ENCODE measurements at regions not wholly inside any gene's neighbourhood (a gene's known extent, or its start where the extent isn't known, plus 50 kb on each side); places are given as distances from the start of the nearest gene placed in this dataset.

DNA sequence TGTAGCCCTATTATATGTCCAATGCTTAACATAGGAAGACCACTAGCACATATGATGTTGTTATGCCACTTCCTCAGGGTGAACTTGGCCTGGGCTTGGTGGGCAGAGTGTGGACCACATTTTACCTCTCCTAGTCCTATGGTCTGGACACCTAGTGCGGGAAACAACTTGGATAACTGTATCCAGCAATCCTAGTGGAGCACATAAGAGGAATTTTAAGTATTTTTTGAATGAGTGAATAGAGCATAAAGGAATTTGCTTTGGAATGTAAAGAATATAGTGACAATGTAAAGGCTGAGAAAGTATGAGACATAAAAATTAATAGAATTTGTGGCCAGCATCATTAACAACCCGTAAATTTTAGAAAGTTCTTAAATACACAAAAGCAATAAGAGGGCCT, 528.9 kb downstream of the IGSF11 start:
- TF ChIP-seq, protein P1, sequence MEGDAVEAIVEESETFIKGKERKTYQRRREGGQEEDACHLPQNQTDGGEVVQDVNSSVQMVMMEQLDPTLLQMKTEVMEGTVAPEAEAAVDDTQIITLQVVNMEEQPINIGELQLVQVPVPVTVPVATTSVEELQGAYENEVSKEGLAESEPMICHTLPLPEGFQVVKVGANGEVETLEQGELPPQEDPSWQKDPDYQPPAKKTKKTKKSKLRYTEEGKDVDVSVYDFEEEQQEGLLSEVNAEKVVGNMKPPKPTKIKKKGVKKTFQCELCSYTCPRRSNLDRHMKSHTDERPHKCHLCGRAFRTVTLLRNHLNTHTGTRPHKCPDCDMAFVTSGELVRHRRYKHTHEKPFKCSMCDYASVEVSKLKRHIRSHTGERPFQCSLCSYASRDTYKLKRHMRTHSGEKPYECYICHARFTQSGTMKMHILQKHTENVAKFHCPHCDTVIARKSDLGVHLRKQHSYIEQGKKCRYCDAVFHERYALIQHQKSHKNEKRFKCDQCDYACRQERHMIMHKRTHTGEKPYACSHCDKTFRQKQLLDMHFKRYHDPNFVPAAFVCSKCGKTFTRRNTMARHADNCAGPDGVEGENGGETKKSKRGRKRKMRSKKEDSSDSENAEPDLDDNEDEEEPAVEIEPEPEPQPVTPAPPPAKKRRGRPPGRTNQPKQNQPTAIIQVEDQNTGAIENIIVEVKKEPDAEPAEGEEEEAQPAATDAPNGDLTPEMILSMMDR (conservative IDR thresholded peaks at IDR 0.05) = no peak
- no peak for TF ChIP-seq EZH2 (IDR thresholded peaks at IDR 0.05; ENCODE audit: low read depth)

All from PC-9 (cell line).